ENCODE measurements at regions not wholly inside any gene's neighbourhood (a gene's known extent, or its start where the extent isn't known, plus 50 kb on each side); places are given as distances from the start of the nearest gene placed in this dataset.

GRCh38 chrX:134736356-134736755 lies 60.6 kb downstream of the PABIR2 start:
- H3K4me1 ChIP-seq (ENCODE audit: control insufficient read depth, insufficient read depth, low read length), result peaks cover 10% of the 10 kb centered on the region
- no peaks in the 10 kb centered on the region for H3K9me3 ChIP-seq (ENCODE audit: control insufficient read depth, insufficient read depth, low read depth, low read length)
- H3K4me3 ChIP-seq (ENCODE audit: low read depth, low read length), result no peak overlapping the region
- CTCF ChIA-PET, result interaction anchor here (2.7 kb wide), 1 partner anchor 18 kb away, joined by 8 read pairs; no protein-coding TSS in a partner anchor
- POLR2A ChIA-PET, result no interaction called here
- H3K27ac ChIP-seq (ENCODE audit: extremely low read depth, low read depth, low read length), result no peak overlapping the region
- TF ChIP-seq ZNF202 (tag by site-specific recombination; IDR thresholded peaks at IDR 0.05; ENCODE audit: borderline replicate concordance) (no peak), ZNF560 (tag by site-specific recombination; IDR thresholded peaks at IDR 0.05; ENCODE audit: borderline replicate concordance) (no peak), OVOL3 (tag by site-specific recombination; IDR thresholded peaks at IDR 0.05) (no peak), GLI2 (tag by site-specific recombination; IDR thresholded peaks at IDR 0.05; ENCODE audit: borderline replicate concordance, low read depth) (no peak), HIC1 (tag by site-specific recombination; IDR thresholded peaks at IDR 0.05) (no peak), YY2 (tag by site-specific recombination; IDR thresholded peaks at IDR 0.05) (no peak), BCL11B (tag by site-specific recombination; IDR thresholded peaks at IDR 0.05; ENCODE audit: low read depth) (no peak), ZFP3 (tag by site-specific recombination; IDR thresholded peaks at IDR 0.05; ENCODE audit: low read depth) (no peak), BCL6B (tag by site-specific recombination; IDR thresholded peaks at IDR 0.05) (no peak), ZBTB26 (tag by site-specific recombination; optimal IDR thresholded peaks at IDR 0.05) (no peak)
- no peaks in the 10 kb centered on the region for H3K36me3 ChIP-seq (ENCODE audit: control insufficient read depth in 2 of 2, insufficient read depth in 1 of 2, low read length in 2 of 2)

GRCh38 chrX:134735015-134735414 lies 62.0 kb downstream of the PABIR2 start:
- no peaks in the 10 kb centered on the region for H3K36me3 ChIP-seq (ENCODE audit: control insufficient read depth in 2 of 2, insufficient read depth in 1 of 2, low read length in 2 of 2)
- no peak overlapping the region for H3K4me3 ChIP-seq (ENCODE audit: low read depth, low read length)
- H3K4me1 ChIP-seq (ENCODE audit: control insufficient read depth, insufficient read depth, low read length), result peaks cover 10% of the 10 kb centered on the region
- ChIA-PET POLR2A (no interaction called here), CTCF (interaction anchor here (0.5 to 2.7 kb wide), 4 partner anchors 19 to 1690 kb away, joined by 3 to 8 read pairs (median 5); no protein-coding TSS in a partner anchor)
- H3K9me3 ChIP-seq (ENCODE audit: control insufficient read depth, insufficient read depth, low read depth, low read length), result no peaks in the 10 kb centered on the region
- H3K27ac ChIP-seq (ENCODE audit: extremely low read depth, low read depth, low read length), result no peak overlapping the region; the same call in 1 of the 2 replicates
- peak; percentile 6; the same call in 1 of the 2 replicates for TF ChIP-seq ZIC2 (tag by site-specific recombination; IDR thresholded peaks at IDR 0.05)
- TF ChIP-seq ZNF692 (tag by site-specific recombination; IDR thresholded peaks at IDR 0.05), result no peak
- TF ChIP-seq GLIS1 (tag by site-specific recombination; IDR thresholded peaks at IDR 0.05), result peak; percentile 2; the same call in 1 of the 2 replicates
- TF ChIP-seq HOXC10 (CRISPR knock-in tag; IDR thresholded peaks at IDR 0.05), result no peak
- TF ChIP-seq OSR2 (tag by site-specific recombination; IDR thresholded peaks at IDR 0.05), result peak; percentile 65

- POLR2A ChIA-PET, result no interaction called here
- TF ChIP-seq EGR2 (tag by site-specific recombination; IDR thresholded peaks at IDR 0.05; ENCODE audit: low read depth), result peak; percentile 26; the same call in 1 of the 2 replicates
- no peak for TF ChIP-seq ZNF146 (tag by site-specific recombination; IDR thresholded peaks at IDR 0.05)
- TF ChIP-seq ZBTB7A (tag by site-specific recombination; IDR thresholded peaks at IDR 0.05; ENCODE audit: low read depth), result no peak
- peak; percentile 65 for TF ChIP-seq ZNF341 (tag by site-specific recombination; IDR thresholded peaks at IDR 0.05; ENCODE audit: low read depth)
- TF ChIP-seq ZNF398 (tag by site-specific recombination; IDR thresholded peaks at IDR 0.05), result peak; percentile 86
- no peak for TF ChIP-seq ZNF175 (tag by site-specific recombination; IDR thresholded peaks at IDR 0.05)
- 0 out of 2 replicates have a peak, but pooled peaks have one; percentile 12 for TF ChIP-seq ZNF335 (tag by site-specific recombination; conservative IDR thresholded peaks at IDR 0.05)
- TF ChIP-seq ZIC2 (tag by site-specific recombination; IDR thresholded peaks at IDR 0.05), result peak; percentile 79
- peak; percentile 86 for TF ChIP-seq GLIS1 (tag by site-specific recombination; IDR thresholded peaks at IDR 0.05)
- TF ChIP-seq ZFHX2 (tag by site-specific recombination; conservative IDR thresholded peaks at IDR 0.05), result peak; percentile 59
These were observed 62.5 kb downstream of the PABIR2 start for GRCh38 chrX:134734466-134734952.

More at GRCh38 chrX:134734466-134734952, 62.5 kb downstream of the PABIR2 start:
- Histone ChIP-seq H3K27ac (ENCODE audit: extremely low read depth, low read depth, low read length) (no peak overlapping the region; the same call in 1 of the 2 replicates), H3K4me1 (ENCODE audit: control insufficient read depth, insufficient read depth, low read length) (peaks cover 10% of the 10 kb centered on the region), H3K36me3 (ENCODE audit: control insufficient read depth in 2 of 2, insufficient read depth in 1 of 2, low read length in 2 of 2) (no peaks in the 10 kb centered on the region), H3K9me3 (ENCODE audit: control insufficient read depth, insufficient read depth, low read depth, low read length) (no peaks in the 10 kb centered on the region), H3K4me3 (ENCODE audit: low read depth, low read length) (no peak overlapping the region)
- CTCF ChIA-PET, result interaction anchor here (0.5 kb wide), 1 partner anchor 1690 kb away, joined by 3 read pairs; no protein-coding TSS in a partner anchor
